ENCODE measurements at regions not wholly inside any gene's neighbourhood (a gene's known extent, or its start where the extent isn't known, plus 50 kb on each side); places are given as distances from the start of the nearest gene placed in this dataset.

- Mint-ChIP-seq H3K27me3 (ENCODE audit: low read depth) (no peaks in the 10 kb centered on the region), H3K36me3 (ENCODE audit: low read depth) (no peaks in the 10 kb centered on the region), H3K4me1 (ENCODE audit: low read depth) (no peaks in the 10 kb centered on the region), H3K4me3 (no peak overlapping the region), H3K9me3 (peaks cover 19% of the 10 kb centered on the region), H3K27ac (no peak overlapping the region)
- DNase-seq (ENCODE audit: low spot score) = no peak
These were observed 573.0 kb upstream of the SLITRK1 start for GRCh38 chr13:84455143-84455905.

GRCh38 chr13:84447640-84447978 is 565.3 kb upstream of the SLITRK1 start:
- Mint-ChIP-seq H3K4me1 (ENCODE audit: low read depth) (no peaks in the 10 kb centered on the region), H3K27ac (no peak overlapping the region), H3K27me3 (ENCODE audit: low read depth) (no peaks in the 10 kb centered on the region), H3K9me3 (peaks cover 8% of the 10 kb centered on the region), H3K36me3 (ENCODE audit: low read depth) (no peaks in the 10 kb centered on the region), H3K4me3 (no peak overlapping the region)
- DNase-seq (ENCODE audit: low spot score) = no peak

- DNase-seq (ENCODE audit: low spot score) = no peak
- H3K9me3 Mint-ChIP-seq = peaks cover 7% of the 10 kb centered on the region
- no peaks in the 10 kb centered on the region for H3K4me1 Mint-ChIP-seq (ENCODE audit: low read depth)
- H3K27ac Mint-ChIP-seq = no peak overlapping the region
- no peaks in the 10 kb centered on the region for H3K27me3 Mint-ChIP-seq (ENCODE audit: low read depth)
- no peaks in the 10 kb centered on the region for H3K36me3 Mint-ChIP-seq (ENCODE audit: low read depth)
- H3K4me3 Mint-ChIP-seq = no peak overlapping the region
These were observed 564.8 kb upstream of the SLITRK1 start for GRCh38 chr13:84446972-84447639.

- no peaks in the 10 kb centered on the region for H3K36me3 Mint-ChIP-seq (ENCODE audit: low read depth)
- H3K27me3 Mint-ChIP-seq (ENCODE audit: low read depth) = no peaks in the 10 kb centered on the region
- no peaks in the 10 kb centered on the region for H3K4me1 Mint-ChIP-seq (ENCODE audit: low read depth)
- H3K4me3 Mint-ChIP-seq = no peak overlapping the region
- DNase-seq (ENCODE audit: low spot score) = no peak
- H3K27ac Mint-ChIP-seq = no peak overlapping the region
- H3K9me3 Mint-ChIP-seq = peaks cover 7% of the 10 kb centered on the region
These were observed 563.5 kb upstream of the SLITRK1 start for GRCh38 chr13:84445776-84446175.

GRCh38 chr13:84443463-84443862 is 561.2 kb upstream of the SLITRK1 start:
- peaks cover 7% of the 10 kb centered on the region for H3K9me3 Mint-ChIP-seq
- DNase-seq (ENCODE audit: low spot score) = no peak
- no peak overlapping the region for H3K27ac Mint-ChIP-seq
- no peaks in the 10 kb centered on the region for H3K4me1 Mint-ChIP-seq (ENCODE audit: low read depth)
- no peak overlapping the region for H3K4me3 Mint-ChIP-seq
- H3K27me3 Mint-ChIP-seq (ENCODE audit: low read depth) = no peaks in the 10 kb centered on the region
- no peaks in the 10 kb centered on the region for H3K36me3 Mint-ChIP-seq (ENCODE audit: low read depth)

- Mint-ChIP-seq H3K27ac (no peak overlapping the region), H3K4me3 (no peak overlapping the region), H3K27me3 (ENCODE audit: low read depth) (no peaks in the 10 kb centered on the region), H3K36me3 (ENCODE audit: low read depth) (no peaks in the 10 kb centered on the region), H3K4me1 (ENCODE audit: low read depth) (no peaks in the 10 kb centered on the region), H3K9me3 (no peaks in the 10 kb centered on the region)
- no peak for DNase-seq (ENCODE audit: low spot score)
These were observed 556.8 kb upstream of the SLITRK1 start for GRCh38 chr13:84439108-84439507.

GRCh38 chr13:84433024-84433423 is 550.8 kb upstream of the SLITRK1 start:
- Mint-ChIP-seq H3K9me3 (no peaks in the 10 kb centered on the region), H3K4me3 (no peak overlapping the region), H3K4me1 (ENCODE audit: low read depth) (no peaks in the 10 kb centered on the region), H3K27ac (no peak overlapping the region), H3K36me3 (ENCODE audit: low read depth) (no peaks in the 10 kb centered on the region), H3K27me3 (ENCODE audit: low read depth) (no peaks in the 10 kb centered on the region)
- no peak for DNase-seq (ENCODE audit: low spot score)

- H3K9me3 Mint-ChIP-seq = no peaks in the 10 kb centered on the region
- no peaks in the 10 kb centered on the region for H3K36me3 Mint-ChIP-seq (ENCODE audit: low read depth)
- H3K27ac Mint-ChIP-seq = no peak overlapping the region
- no peaks in the 10 kb centered on the region for H3K27me3 Mint-ChIP-seq (ENCODE audit: low read depth)
- no peaks in the 10 kb centered on the region for H3K4me1 Mint-ChIP-seq (ENCODE audit: low read depth)
- no peak overlapping the region for H3K4me3 Mint-ChIP-seq
- no peak for DNase-seq (ENCODE audit: low spot score)
These were observed 549.4 kb upstream of the SLITRK1 start for GRCh38 chr13:84431646-84432045.

GRCh38 chr13:84430446-84430845 is 548.2 kb upstream of the SLITRK1 start:
- H3K4me3 Mint-ChIP-seq = no peak overlapping the region
- no peaks in the 10 kb centered on the region for H3K27me3 Mint-ChIP-seq (ENCODE audit: low read depth)
- no peak overlapping the region for H3K27ac Mint-ChIP-seq
- DNase-seq (ENCODE audit: low spot score) = no peak
- H3K4me1 Mint-ChIP-seq (ENCODE audit: low read depth) = no peaks in the 10 kb centered on the region
- H3K9me3 Mint-ChIP-seq = no peaks in the 10 kb centered on the region
- no peaks in the 10 kb centered on the region for H3K36me3 Mint-ChIP-seq (ENCODE audit: low read depth)

GRCh38 chr13:84430015-84430414 is 547.7 kb upstream of the SLITRK1 start:
- no peaks in the 10 kb centered on the region for H3K4me1 Mint-ChIP-seq (ENCODE audit: low read depth)
- no peaks in the 10 kb centered on the region for H3K9me3 Mint-ChIP-seq
- no peak overlapping the region for H3K27ac Mint-ChIP-seq
- H3K4me3 Mint-ChIP-seq = no peak overlapping the region
- no peak for DNase-seq (ENCODE audit: low spot score)
- no peaks in the 10 kb centered on the region for H3K27me3 Mint-ChIP-seq (ENCODE audit: low read depth)
- no peaks in the 10 kb centered on the region for H3K36me3 Mint-ChIP-seq (ENCODE audit: low read depth)

- H3K27ac Mint-ChIP-seq = no peak overlapping the region
- no peaks in the 10 kb centered on the region for H3K27me3 Mint-ChIP-seq (ENCODE audit: low read depth)
- H3K9me3 Mint-ChIP-seq = peaks cover 33% of the 10 kb centered on the region
- H3K4me3 Mint-ChIP-seq = no peak overlapping the region
- H3K4me1 Mint-ChIP-seq (ENCODE audit: low read depth) = no peaks in the 10 kb centered on the region
- no peak for DNase-seq (ENCODE audit: low spot score)
- no peaks in the 10 kb centered on the region for H3K36me3 Mint-ChIP-seq (ENCODE audit: low read depth)
These were observed 535.8 kb upstream of the SLITRK1 start for GRCh38 chr13:84418041-84418440.

- Mint-ChIP-seq H3K27ac (no peak overlapping the region), H3K27me3 (ENCODE audit: low read depth) (no peaks in the 10 kb centered on the region), H3K4me1 (ENCODE audit: low read depth) (no peaks in the 10 kb centered on the region), H3K4me3 (no peak overlapping the region), H3K9me3 (peaks cover 33% of the 10 kb centered on the region), H3K36me3 (ENCODE audit: low read depth) (no peaks in the 10 kb centered on the region)
- no peak for DNase-seq (ENCODE audit: low spot score)
These were observed 535.1 kb upstream of the SLITRK1 start for GRCh38 chr13:84417416-84417815.

GRCh38 chr13:84413016-84413415 is 530.7 kb upstream of the SLITRK1 start:
- no peaks in the 10 kb centered on the region for H3K36me3 Mint-ChIP-seq (ENCODE audit: low read depth)
- H3K27ac Mint-ChIP-seq = no peak overlapping the region
- peaks cover 18% of the 10 kb centered on the region for H3K9me3 Mint-ChIP-seq
- H3K27me3 Mint-ChIP-seq (ENCODE audit: low read depth) = no peaks in the 10 kb centered on the region
- no peaks in the 10 kb centered on the region for H3K4me1 Mint-ChIP-seq (ENCODE audit: low read depth)
- H3K4me3 Mint-ChIP-seq = no peak overlapping the region
- DNase-seq (ENCODE audit: low spot score) = no peak

GRCh38 chr13:84405286-84405685 is 523.0 kb upstream of the SLITRK1 start:
- H3K4me1 Mint-ChIP-seq (ENCODE audit: low read depth) = no peaks in the 10 kb centered on the region

GRCh38 chr13:84400706-84401105 is 518.4 kb upstream of the SLITRK1 start:
- DNase-seq (ENCODE audit: low spot score) = no peak
- H3K27ac Mint-ChIP-seq = no peak overlapping the region
- peaks cover 34% of the 10 kb centered on the region for H3K9me3 Mint-ChIP-seq
- no peak overlapping the region for H3K4me3 Mint-ChIP-seq
- H3K36me3 Mint-ChIP-seq (ENCODE audit: low read depth) = no peaks in the 10 kb centered on the region
- H3K27me3 Mint-ChIP-seq (ENCODE audit: low read depth) = no peaks in the 10 kb centered on the region
- no peaks in the 10 kb centered on the region for H3K4me1 Mint-ChIP-seq (ENCODE audit: low read depth)

More at GRCh38 chr13:84405286-84405685, 523.0 kb upstream of the SLITRK1 start:
- DNase-seq (ENCODE audit: low spot score) = no peak
- H3K4me3 Mint-ChIP-seq = no peak overlapping the region
- no peaks in the 10 kb centered on the region for H3K27me3 Mint-ChIP-seq (ENCODE audit: low read depth)
- H3K27ac Mint-ChIP-seq = no peak overlapping the region
- H3K9me3 Mint-ChIP-seq = peaks cover 18% of the 10 kb centered on the region
- H3K36me3 Mint-ChIP-seq (ENCODE audit: low read depth) = no peaks in the 10 kb centered on the region
